Heart left ventricle (tissue), 16 donors: ENCODE measurements at regions not wholly inside any gene's neighbourhood (a gene's known extent, or its start where the extent isn't known, plus 50 kb on each side); places are given as distances from the start of the nearest gene placed in this dataset.
"Not testable (repeated sequence)": the region's sequence is repeated elsewhere in the genome, so short reads cannot be mapped to it uniquely, and the experiment has no call there.

Experiments used
- ATAC-seq, 4 donors: fragments of 200-7000 bp; cut with Tn5 transposase; one replicate each; pipeline ENCODE4 v1.9.1; 2020 to 2022; ENCODE audit warnings: moderate library complexity in 4 of 4, mild to moderate bottlenecking in 3 of 4, moderate number of reproducible peaks in 1 of 4
- DNase-seq, 5 donors: peaks; one replicate each; pipeline ENCODE4 v3.0.0-alpha.2; 2020
- H3K27ac ChIP-seq, 12 donors: fragments of 200-600 bp; sonication (generic) in 4 of 12; one replicate each; pipeline versions ENCODE4 v1.5.0 to v1.8.0; 2016 to 2022; ENCODE audit warnings: mild to moderate bottlenecking in 2 of 12
- H3K27me3 ChIP-seq, 9 donors: fragments of 200-600 bp; sonication (generic) in 2 of 9; one replicate each; pipeline versions ENCODE4 v1.5.1 to v1.8.0; 2016 to 2022; ENCODE audit warnings: mild to moderate bottlenecking in 3 of 9
- H3K36me3 ChIP-seq, 9 donors: fragments of 200-600 bp; sonication (generic) in 2 of 9; one replicate each; pipeline versions ENCODE4 v1.5.0 to v1.8.0; 2018 to 2022; ENCODE audit warnings: mild to moderate bottlenecking in 2 of 9
- H3K4me1 ChIP-seq, 12 donors: fragments of 200-600 bp; sonication (generic) in 4 of 12; one replicate each; pipeline versions ENCODE4 v1.5.0 to v1.8.0; 2016 to 2022; ENCODE audit warnings: mild to moderate bottlenecking in 3 of 12
- H3K4me3 ChIP-seq, 12 donors: fragments of 200-600 bp; sonication (generic) in 4 of 12; one replicate each; pipeline versions ENCODE4 v1.5.0 to v1.8.0; 2017 to 2022; ENCODE audit warnings: mild to moderate bottlenecking in 9 of 12, moderate library complexity in 4 of 12
- H3K9me3 ChIP-seq, 12 donors: fragments of 200-600 bp; sonication (generic) in 4 of 12; one replicate each; pipeline versions ENCODE4 v1.5.0 to v1.8.0; 2016 to 2022; ENCODE audit warnings: mild to moderate bottlenecking in 1 of 12
- CTCF ChIP-seq, 12 donors: fragments of 200-600 bp; sonication (generic) in 4 of 12; IDR thresholded peaks; one replicate each; pipeline versions ENCODE4 v1.5.0 to v1.8.0; 2018 to 2022; ENCODE audit warnings: antibody characterized with exemption in 12 of 12, mild to moderate bottlenecking in 5 of 12
- POLR2A ChIP-seq, 2 donors: fragments of 450-650 bp; IDR thresholded peaks; one replicate each; pipeline ENCODE4 v1.6.1; 2017; ENCODE audit warnings: antibody characterized with exemption in 2 of 2, mild to moderate bottlenecking in 2 of 2, moderate library complexity in 2 of 2
- WGBS, 4 donors: extraction: QIAGEN DNeasy Blood & Tissue Kit in 2 of 4; methylation state at CpG; one replicate each; pipeline versions ENCODE4 v1.1.5 to v1.1.7; 2013 to 2018; 5-methylcytosine and 5-hydroxymethylcytosine counted together
- intact Hi-C, 10 donors: fragments of 100-400 bp; cut with DNase I; formaldehyde crosslinking; loops; one replicate each; pipeline versions ENCODE4 v1.11.1 to v1.14.2; 2022
- donor health status: ischemic (EF 13 %, LVEDD 7.1; RV severe dilation, severe dysfunction).
- donor health status: healthy with polysubstance abuse.
- donor health status: DM: no; HTN: yes; CAD: no.
- donor health status: DM: no; HTN: no; CAD: no.
- donor health status: ischemic (EF 25% LVEDD 6.9; RV normal size, moderate dysfunction).
- donor health status: ischemic (EF 25% LVEDD 5.7; RV mildly dilated, moderate dysfunction).
- donor health status: healthy.
- donor health status: DM: yes; HTN: yes; CAD: no.
- donor health status: ischemic (EF 35%, LVEDD 5.7; RV mildly dilated, moderate dysfunction).
- donor health status: nonischemic (EF 11% LVEDD 7.7; RV severe dilation, severe dysfunction).
- donor health status: DM: yes; HTN: yes; CAD: no.
- donor health status: PGD.
- donor health status: ischemic (EF 29% LVEDD 5.4; RV normal size, mild dysfunction).
- donor health status: nonischemic (EF 23%, LVEDD 6.1; RV moderate dilation, normal function).

GRCh38 chr5:30355675-30356074 is 837.8 kb upstream of the CDH6 start:
- H3K4me3 ChIP-seq, result no peak overlapping the region
- no peaks in the 10 kb centered on the region for H3K36me3 ChIP-seq
- H3K27me3 ChIP-seq, result no peaks in the 10 kb centered on the region
- H3K9me3 ChIP-seq, result peaks cover 0 to 12% (median 0%) of the 10 kb centered on the region in 12 donors
- TF ChIP-seq CTCF (IDR thresholded peaks at IDR 0.05), result no peak
- no peak for TF ChIP-seq POLR2A (IDR thresholded peaks at IDR 0.05)
- DNase-seq, result no peak
- no peaks in the 10 kb centered on the region for H3K4me1 ChIP-seq
- H3K27ac ChIP-seq, result no peak overlapping the region
- 68 to 73% (median 71%) methylated on average over 5 of the region's 5 CpGs for WGBS, 4 donors
- intact Hi-C loops, result no loop called here
- no peak for ATAC-seq

- ATAC-seq (no peak), DNase-seq (no peak)
- no peaks in the 10 kb centered on the region for H3K9me3 ChIP-seq
- H3K27ac ChIP-seq, result no peak overlapping the region
- intact Hi-C loops, result no loop called here
- H3K4me3 ChIP-seq, result no peak overlapping the region
- no peaks in the 10 kb centered on the region for H3K4me1 ChIP-seq
- H3K36me3 ChIP-seq, result no peaks in the 10 kb centered on the region
- 69 to 73% (median 72%) methylated on average over 3 of the region's 3 CpGs for WGBS, 4 donors
- H3K27me3 ChIP-seq, result no peaks in the 10 kb centered on the region
- TF ChIP-seq CTCF (IDR thresholded peaks at IDR 0.05) (no peak), POLR2A (IDR thresholded peaks at IDR 0.05) (no peak)
These were observed 845.6 kb upstream of the CDH6 start for GRCh38 chr5:30347858-30348257.

- ATAC-seq, H3K27me3 ChIP-seq, intact Hi-C loops, H3K4me1 ChIP-seq, H3K9me3 ChIP-seq, H3K27ac ChIP-seq, H3K36me3 ChIP-seq, H3K4me3 ChIP-seq: not testable (repeated sequence)
- peak in 2 of 5 donors; percentile 15 to 33 for DNase-seq
- 63 to 91% (median 65%) methylated on average over 23 to 50 of the region's 50 CpGs for WGBS, 4 donors
These were observed 847.7 kb upstream of the CDH6 start for GRCh38 chr5:30345539-30346345.

- no peak for TF ChIP-seq POLR2A (IDR thresholded peaks at IDR 0.05)
- no peak for TF ChIP-seq CTCF (IDR thresholded peaks at IDR 0.05)
- intact Hi-C loops, result no loop called here
- H3K9me3 ChIP-seq, result no peaks in the 10 kb centered on the region
- H3K36me3 ChIP-seq, result no peaks in the 10 kb centered on the region
- no peak for DNase-seq
- no peak for ATAC-seq
- no peak overlapping the region for H3K27ac ChIP-seq
- WGBS, 4 donors, result 65 to 71% (median 69%) methylated on average over 3 of the region's 3 CpGs
- H3K4me3 ChIP-seq, result no peak overlapping the region
- no peaks in the 10 kb centered on the region for H3K27me3 ChIP-seq
- H3K4me1 ChIP-seq, result no peaks in the 10 kb centered on the region
These were observed 849.8 kb upstream of the CDH6 start for GRCh38 chr5:30343707-30344106.

GRCh38 chr5:30341466-30341865 is 852.0 kb upstream of the CDH6 start:
- H3K27me3 ChIP-seq, result no peaks in the 10 kb centered on the region
- H3K36me3 ChIP-seq, result no peaks in the 10 kb centered on the region
- DNase-seq (no peak), ATAC-seq (no peak)
- H3K4me1 ChIP-seq, result no peaks in the 10 kb centered on the region
- H3K27ac ChIP-seq, result no peak overlapping the region
- intact Hi-C loops, result no loop called here
- H3K9me3 ChIP-seq, result no peaks in the 10 kb centered on the region
- H3K4me3 ChIP-seq, result no peak overlapping the region
- WGBS, 4 donors, result 57 to 76% (median 70%) methylated on average over 3 of the region's 3 CpGs
- TF ChIP-seq CTCF (IDR thresholded peaks at IDR 0.05), result no peak
- no peak for TF ChIP-seq POLR2A (IDR thresholded peaks at IDR 0.05)
